Activated naive CD4-positive, alpha-beta T cell treated with anti-CD3 and anti-CD28 coated beads, Interleukin-2, amount 50 U/mL, for 72 hours (primary cell): ENCODE measurements at regions not wholly inside any gene's neighbourhood (a gene's known extent, or its start where the extent isn't known, plus 50 kb on each side); places are given as distances from the start of the nearest gene placed in this dataset.

Source experiments
- ATAC-seq, 2 donors: fragments of 150-1000 bp; cut with Tn5 transposase; 2 replicates each; pipeline ENCODE4 v1.10.0; 2021; ENCODE audit warnings: mild to moderate bottlenecking in 2 of 2, moderate library complexity in 2 of 2
- DNase-seq, 2 donors: peaks; one replicate each; pipeline ENCODE4 v3.0.0; 2021 to 2022; ENCODE audit warnings: low spot score in 2 of 2
- H3K27ac Mint-ChIP-seq, 2 donors: one replicate each; pipeline ENCODE4 v1.8.0; 2022; ENCODE audit warnings: mild to moderate bottlenecking in 2 of 2, mixed read lengths in 2 of 2
- H3K36me3 Mint-ChIP-seq, 2 donors: one replicate each; pipeline ENCODE4 v1.8.0; 2022; ENCODE audit warnings: mixed read lengths in 2 of 2
- H3K9me3 Mint-ChIP-seq, 2 donors: one replicate each; pipeline ENCODE4 v1.8.0; 2022; ENCODE audit warnings: mixed read lengths in 2 of 2

DNA sequence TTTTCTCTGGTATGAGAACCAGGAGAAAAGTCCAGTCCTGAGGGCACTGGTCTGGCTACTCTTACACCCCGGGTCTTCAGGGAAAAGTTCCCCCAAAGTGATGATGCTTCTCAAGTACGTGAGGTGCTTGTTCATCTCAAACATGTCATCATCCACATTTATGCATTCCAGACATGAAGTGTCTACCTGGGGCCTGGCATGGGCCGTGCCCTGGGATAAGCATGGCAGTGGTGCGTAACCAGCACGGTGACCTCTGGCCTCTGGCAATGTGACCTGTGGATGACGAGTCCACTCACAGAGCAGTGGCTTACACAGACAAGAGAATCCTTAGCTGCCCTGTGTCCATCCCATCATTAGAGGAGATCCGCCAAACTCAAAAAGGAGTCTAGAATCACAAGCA lies 74.8 kb upstream of the LGALSL start:
- Mint-ChIP-seq H3K9me3 (peaks cover 0 to 3% of the 10 kb centered on the region in 2 donors), H3K36me3 (no peaks in the 10 kb centered on the region), H3K27ac (no peak overlapping the region)
- ATAC-seq (no peak), DNase-seq (no peak)

DNA sequence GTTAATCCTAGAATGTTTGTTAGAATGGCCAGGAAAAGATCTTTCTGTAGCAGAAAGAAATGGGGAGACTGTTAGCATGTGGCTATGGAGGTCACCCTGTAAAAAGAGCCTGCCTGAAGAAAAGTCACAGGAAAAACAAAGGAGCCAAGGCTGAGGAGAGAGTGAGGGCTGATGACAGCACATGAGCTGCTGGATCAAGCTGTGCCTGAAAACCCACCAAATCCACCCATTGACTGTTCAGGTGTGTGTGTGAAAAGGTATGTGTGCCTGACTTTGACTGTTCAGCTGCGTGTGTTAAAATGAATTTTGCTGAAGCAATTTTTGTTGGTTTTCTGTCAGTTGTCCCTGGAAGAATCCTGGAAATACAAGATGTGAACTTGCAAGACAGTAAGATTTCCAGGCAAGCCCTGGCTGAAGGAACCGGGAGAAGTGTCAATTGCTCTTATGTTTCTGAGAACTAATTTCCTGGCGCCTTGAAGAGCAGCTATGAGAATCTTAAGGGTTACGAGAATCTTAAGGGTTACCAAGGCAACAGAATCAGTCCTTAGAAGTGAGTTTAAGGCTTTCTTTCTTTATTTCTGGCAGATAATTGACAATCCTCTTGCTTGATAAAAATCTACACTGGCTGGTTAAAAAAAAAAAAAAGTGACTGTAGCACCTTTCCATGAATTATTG lies 73.0 kb upstream of the LGALSL start:
- H3K9me3 Mint-ChIP-seq, result peaks cover 0 to 3% of the 10 kb centered on the region in 2 donors
- no peak overlapping the region for H3K27ac Mint-ChIP-seq
- ATAC-seq (no peak), DNase-seq (no peak)
- H3K36me3 Mint-ChIP-seq, result no peaks in the 10 kb centered on the region

GRCh38 chr2:64383016-64383591 lies 70.9 kb upstream of the LGALSL start:
- no peak overlapping the region for H3K27ac Mint-ChIP-seq
- no peaks in the 10 kb centered on the region for H3K9me3 Mint-ChIP-seq
- DNase-seq, result no peak
- no peak for ATAC-seq
- no peaks in the 10 kb centered on the region for H3K36me3 Mint-ChIP-seq

DNA sequence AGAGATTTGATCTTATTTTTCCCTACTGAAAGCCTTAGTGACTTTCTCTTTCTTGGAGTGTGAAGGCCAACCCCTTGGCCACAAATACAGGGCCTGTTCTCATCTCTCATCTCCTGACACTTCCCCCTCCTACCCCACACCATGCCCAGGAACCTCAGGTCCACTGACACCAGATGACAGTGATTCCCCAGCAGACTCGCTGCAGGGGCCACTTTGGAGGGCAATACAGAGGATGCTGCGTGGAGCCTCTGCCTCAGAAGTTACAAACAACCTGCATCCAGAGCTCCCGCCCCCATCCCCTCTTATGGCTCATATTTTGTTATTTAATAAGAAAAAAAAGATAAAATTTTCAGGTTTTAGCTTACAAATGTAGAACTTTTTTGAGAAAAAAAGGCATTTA lies 70.1 kb upstream of the LGALSL start:
- DNase-seq (no peak), ATAC-seq (no peak)
- Mint-ChIP-seq H3K36me3 (no peaks in the 10 kb centered on the region), H3K9me3 (no peaks in the 10 kb centered on the region), H3K27ac (no peak overlapping the region)

GRCh38 chr2:64386676-64387075 lies 67.3 kb upstream of the LGALSL start:
- H3K36me3 Mint-ChIP-seq, result peaks cover 6% of the 10 kb centered on the region in 2 donors
- ATAC-seq, result no peak
- no peak overlapping the region for H3K27ac Mint-ChIP-seq
- H3K9me3 Mint-ChIP-seq, result peaks cover 0 to 7% of the 10 kb centered on the region in 2 donors
- DNase-seq, result no peak

DNA sequence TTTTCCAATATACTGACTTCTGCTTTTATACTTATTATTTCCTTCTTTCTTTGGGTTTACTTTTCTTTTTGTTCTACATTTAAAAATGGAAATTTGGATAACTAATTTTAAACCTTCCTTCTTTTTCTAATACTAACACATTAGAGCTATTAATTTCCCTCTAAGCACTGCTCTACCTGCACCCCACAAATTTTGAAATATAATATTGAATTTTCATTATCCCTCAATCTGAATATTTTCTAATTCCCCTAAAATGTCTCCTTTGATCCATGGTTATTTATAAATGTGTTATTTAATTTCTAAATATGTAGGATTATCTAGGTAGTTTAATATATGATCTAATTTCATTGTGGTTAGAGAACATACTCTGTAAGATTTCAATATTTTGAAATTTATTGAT lies 63.4 kb upstream of the LGALSL start:
- H3K9me3 Mint-ChIP-seq, result peaks cover 0 to 7% of the 10 kb centered on the region in 2 donors
- H3K36me3 Mint-ChIP-seq, result peaks cover 6 to 7% of the 10 kb centered on the region in 2 donors
- ATAC-seq, result no peak
- H3K27ac Mint-ChIP-seq, result no peak overlapping the region
- no peak for DNase-seq

DNA sequence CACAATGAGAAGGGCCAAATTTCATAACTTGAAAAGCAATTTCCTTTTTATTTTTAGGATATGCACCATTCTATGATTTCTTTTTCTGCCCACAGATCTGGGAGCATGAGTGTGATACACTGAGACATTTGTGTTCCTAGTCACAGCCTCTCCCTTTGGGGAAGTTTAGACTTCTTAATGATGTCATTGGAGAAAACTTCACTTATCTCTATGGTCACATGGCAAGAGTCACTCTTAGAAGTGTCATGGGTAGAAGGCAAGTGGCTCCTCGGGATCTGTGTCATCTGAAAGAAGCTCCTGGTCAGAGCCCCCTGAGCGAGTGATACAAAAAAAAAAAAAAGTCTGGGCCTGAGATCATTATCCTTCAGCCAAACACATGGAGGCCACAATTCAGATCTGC lies 62.5 kb upstream of the LGALSL start:
- no peak for ATAC-seq
- H3K9me3 Mint-ChIP-seq, result peaks cover 0 to 7% of the 10 kb centered on the region in 2 donors

DNA sequence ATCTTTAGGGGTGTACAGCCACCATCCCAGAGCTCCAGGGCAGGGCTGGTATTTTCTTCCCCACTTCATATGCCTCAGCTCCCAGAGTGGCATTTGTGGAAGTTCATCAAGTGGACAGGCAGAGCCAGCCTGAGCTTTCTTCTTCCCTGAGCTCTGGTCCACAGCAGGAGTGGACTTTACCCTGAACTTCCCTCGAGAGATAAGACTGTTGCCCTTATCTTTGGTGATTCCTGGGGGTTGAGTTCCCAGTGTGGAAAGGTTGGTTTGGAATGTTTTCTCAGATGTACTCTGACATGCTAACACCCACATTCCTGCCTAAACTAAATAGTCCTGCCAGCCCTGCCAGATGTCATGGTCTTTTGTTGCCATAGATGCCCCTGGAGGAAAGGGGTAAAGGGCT lies 62.0 kb upstream of the LGALSL start:
- ATAC-seq (no peak), DNase-seq (no peak)
- Mint-ChIP-seq H3K9me3 (peaks cover 0 to 7% of the 10 kb centered on the region in 2 donors), H3K36me3 (peaks cover 6 to 7% of the 10 kb centered on the region in 2 donors), H3K27ac (no peak overlapping the region)

More for the DNA sequence above, 62.5 kb upstream of the LGALSL start:
- no peak overlapping the region for H3K27ac Mint-ChIP-seq
- peaks cover 6 to 7% of the 10 kb centered on the region in 2 donors for H3K36me3 Mint-ChIP-seq
- DNase-seq, result no peak

DNA sequence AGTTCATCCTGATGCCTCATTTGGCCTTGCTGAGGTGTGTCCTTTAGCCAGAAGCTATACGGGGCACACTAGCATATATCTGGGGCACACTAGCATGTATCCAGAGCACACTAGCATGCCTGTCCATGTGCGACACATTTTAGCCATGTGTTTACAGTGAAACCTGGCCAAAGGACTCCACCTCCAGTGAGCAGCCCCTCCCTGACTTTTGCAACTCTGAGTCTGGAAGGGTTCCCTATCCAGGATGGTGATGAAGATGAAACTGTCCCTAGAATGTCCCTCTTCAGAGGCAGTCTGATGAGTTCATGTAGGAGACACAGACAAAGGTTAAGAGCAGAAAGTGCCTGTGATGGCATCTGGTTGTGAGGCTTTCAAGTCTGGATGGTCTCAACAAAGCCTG lies 61.4 kb upstream of the LGALSL start:
- Mint-ChIP-seq H3K9me3 (peaks cover 0 to 7% of the 10 kb centered on the region in 2 donors), H3K36me3 (peaks cover 6 to 7% of the 10 kb centered on the region in 2 donors), H3K27ac (no peak overlapping the region)
- no peak for ATAC-seq
- no peak for DNase-seq

DNA sequence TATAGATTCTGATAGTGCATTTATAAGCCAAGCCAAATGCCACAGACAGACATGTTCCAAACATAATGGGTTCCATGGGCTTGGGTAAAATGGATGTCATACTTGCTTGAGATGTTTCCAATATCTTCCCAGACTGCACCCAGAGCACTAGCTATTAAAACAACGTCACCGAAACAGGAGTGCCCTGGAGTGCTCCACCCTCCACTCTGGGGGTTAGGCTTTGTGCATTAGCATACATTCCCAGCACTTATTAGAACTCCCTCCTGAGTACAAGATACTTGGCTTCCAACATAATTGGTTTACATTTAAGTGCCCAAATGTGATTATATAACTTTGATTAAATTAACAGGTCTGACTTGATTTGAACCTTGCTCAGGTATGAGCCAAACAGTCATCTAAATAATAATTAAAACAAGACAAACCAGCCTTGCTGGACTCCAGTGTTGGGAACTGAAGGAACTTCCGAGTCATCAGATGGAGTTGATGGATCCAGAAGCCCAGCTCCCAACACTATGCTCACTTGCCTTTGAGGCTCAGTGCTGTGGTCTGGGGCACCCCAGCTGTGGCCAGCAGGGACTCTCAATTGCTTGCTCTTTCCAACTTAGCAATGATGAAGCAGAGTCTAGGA lies 60.5 kb upstream of the LGALSL start:
- Mint-ChIP-seq H3K27ac (no peak overlapping the region), H3K36me3 (peaks cover 6 to 7% of the 10 kb centered on the region in 2 donors)
- ATAC-seq, result no peak

GRCh38 chr2:64394153-64394552 lies 59.8 kb upstream of the LGALSL start:
- Mint-ChIP-seq H3K27ac (no peak overlapping the region), H3K9me3 (peaks cover 0 to 7% of the 10 kb centered on the region in 2 donors), H3K36me3 (peaks cover 6 to 7% of the 10 kb centered on the region in 2 donors)
- DNase-seq, result no peak
- ATAC-seq, result no peak

More for the DNA sequence above, 60.5 kb upstream of the LGALSL start:
- H3K9me3 Mint-ChIP-seq, result peaks cover 0 to 7% of the 10 kb centered on the region in 2 donors
- no peak for DNase-seq

DNA sequence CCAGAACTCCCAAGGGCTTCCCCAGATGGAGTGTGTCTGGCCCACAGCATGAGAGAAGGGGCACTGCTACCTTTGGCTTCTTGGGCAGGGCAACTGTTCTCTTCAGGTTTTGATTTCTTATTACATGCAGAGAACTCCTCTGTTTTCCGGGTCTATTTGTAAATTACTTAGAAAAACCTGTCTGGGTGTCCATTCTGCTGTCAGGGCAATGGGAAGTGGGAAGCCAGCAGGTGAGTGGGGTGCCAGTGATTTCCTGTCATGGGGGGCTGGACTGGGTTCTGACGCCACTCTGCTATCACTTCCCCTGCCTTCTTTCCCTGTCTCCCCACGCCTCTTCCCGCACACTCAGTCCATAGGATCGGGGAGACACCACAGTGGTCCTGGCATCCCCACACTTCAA lies 58.0 kb upstream of the LGALSL start:
- no peak overlapping the region for H3K27ac Mint-ChIP-seq
- ATAC-seq (no peak), DNase-seq (no peak)
- peaks cover 3 to 7% of the 10 kb centered on the region in 2 donors for H3K36me3 Mint-ChIP-seq
- peaks cover 0 to 1% of the 10 kb centered on the region in 2 donors for H3K9me3 Mint-ChIP-seq

- DNase-seq (no peak), ATAC-seq (no peak)
- H3K27ac Mint-ChIP-seq, result no peak overlapping the region
- no peaks in the 10 kb centered on the region for H3K9me3 Mint-ChIP-seq
- peaks cover 0 to 2% of the 10 kb centered on the region in 2 donors for H3K36me3 Mint-ChIP-seq
Measured at GRCh38 chr2:64396551-64396950, 57.4 kb upstream of the LGALSL start.

- Mint-ChIP-seq H3K27ac (peak overlapping the region; percentile 2 to 39), H3K36me3 (no peaks in the 10 kb centered on the region), H3K9me3 (no peaks in the 10 kb centered on the region)
- ATAC-seq (no peak), DNase-seq (no peak)
Measured at GRCh38 chr2:64398516-64399129, 55.3 kb upstream of the LGALSL start.

DNA sequence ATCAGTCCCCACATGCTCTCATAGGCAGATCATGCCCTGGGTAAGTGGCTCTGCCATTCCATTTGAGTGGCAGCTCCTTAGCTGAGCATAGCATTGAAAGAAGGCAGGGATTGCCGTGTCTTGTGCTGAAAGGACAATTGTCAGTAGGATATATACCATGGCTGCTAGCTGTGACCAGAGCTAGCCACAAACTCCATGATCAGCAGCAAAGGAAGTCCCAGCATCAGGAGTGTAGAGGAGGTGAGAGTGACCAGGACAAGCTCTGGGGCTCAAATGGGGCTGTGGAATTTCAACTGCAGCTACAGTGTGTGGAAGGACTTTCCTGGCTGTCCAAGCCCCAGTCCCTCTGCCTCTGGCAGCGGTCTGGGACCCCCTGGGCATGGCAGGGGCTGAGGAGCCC lies 54.4 kb upstream of the LGALSL start:
- peak overlapping the region in 1 of 2 donors; percentile 40 for H3K27ac Mint-ChIP-seq
- DNase-seq (no peak), ATAC-seq (no peak)
- H3K36me3 Mint-ChIP-seq, result no peaks in the 10 kb centered on the region
- H3K9me3 Mint-ChIP-seq, result no peaks in the 10 kb centered on the region

DNA sequence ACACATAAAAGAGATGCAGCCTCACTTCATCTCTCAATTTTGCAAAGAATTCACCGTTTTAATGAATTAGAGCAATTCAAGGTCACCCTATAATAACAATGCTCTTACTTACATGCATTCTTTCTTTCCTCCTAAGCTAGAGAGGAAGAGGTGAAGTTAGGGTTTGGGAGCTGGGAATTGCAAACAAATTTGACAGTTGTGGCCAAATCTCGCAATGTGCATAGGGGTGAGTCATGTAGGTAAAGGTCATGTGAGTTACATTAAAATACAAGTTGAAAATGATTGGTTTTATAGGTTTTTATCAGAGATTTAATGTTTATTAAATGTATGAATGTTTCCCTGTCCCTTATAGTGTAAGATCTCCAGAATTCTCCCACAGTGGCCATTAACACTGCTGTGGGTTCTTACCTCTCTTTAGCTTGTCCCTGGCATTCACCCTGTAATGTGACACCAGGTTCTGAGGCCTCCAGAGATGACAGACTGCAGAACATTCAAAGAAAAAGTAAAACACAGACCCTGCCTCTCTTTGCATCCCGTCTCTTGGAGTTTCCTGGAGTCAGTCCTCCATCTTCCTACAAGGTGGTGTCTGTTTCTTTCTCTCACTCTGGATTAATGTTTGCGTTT lies 53.7 kb upstream of the LGALSL start:
- Mint-ChIP-seq H3K27ac (peak overlapping the region in 1 of 2 donors; percentile 40), H3K9me3 (no peaks in the 10 kb centered on the region), H3K36me3 (no peaks in the 10 kb centered on the region)
- ATAC-seq, result no peak
- no peak for DNase-seq
